ENCODE measurements at regions not wholly inside any gene's neighbourhood (a gene's known extent, or its start where the extent isn't known, plus 50 kb on each side); places are given as distances from the start of the nearest gene placed in this dataset.
"Not testable (repeated sequence)": the region's sequence is repeated elsewhere in the genome, so short reads cannot be mapped to it uniquely, and the experiment has no call there.

DNA sequence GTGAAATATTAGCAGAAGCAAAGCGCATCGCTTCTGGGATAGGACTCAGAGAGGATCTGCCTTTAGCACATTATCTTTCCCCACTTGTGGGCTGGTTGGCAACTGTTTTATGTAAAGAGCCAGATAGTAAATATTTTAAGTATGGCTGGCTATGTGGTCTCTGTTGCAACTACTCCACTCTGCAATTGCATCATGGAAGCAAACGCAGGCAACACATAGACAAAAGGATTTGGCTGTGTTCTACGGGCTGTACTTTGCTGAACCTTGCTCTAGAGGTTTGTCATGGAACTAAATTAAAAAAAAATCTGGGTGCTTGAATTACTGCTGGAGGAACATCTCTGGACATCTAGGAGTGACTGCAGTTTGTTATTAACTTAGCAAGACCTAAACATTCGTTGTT is 307.8 kb upstream of the TPK1 start:
- no peaks in the 10 kb centered on the region for H3K27me3 ChIP-seq (ENCODE audit: insufficient read depth, low read length, poor library complexity, severe bottlenecking)
- peaks cover 0 to 2% (median 0%) of the 10 kb centered on the region in 5 donors for H3K9me3 Mint-ChIP-seq
- no peaks in the 10 kb centered on the region for H3K4me1 ChIP-seq (ENCODE audit: insufficient read depth, low read length)
- ChIA-PET POLR2A (no interaction called here), CTCF (no interaction called here)
- no peaks in the 10 kb centered on the region for H3K9me3 ChIP-seq (ENCODE audit: low read length)
- no peak for DNase-seq
- H3K27ac Mint-ChIP-seq = no peak overlapping the region
- H3K4me3 Mint-ChIP-seq = no peak overlapping the region
- no peaks in the 10 kb centered on the region for H3K36me3 ChIP-seq (ENCODE audit: insufficient read depth, low read length)
- no peaks in the 10 kb centered on the region for H3K36me3 Mint-ChIP-seq
- no peak overlapping the region for H3K4me3 ChIP-seq (ENCODE audit: low read length)
- H3K27ac ChIP-seq (ENCODE audit: low read depth, low read length) = no peak overlapping the region
- peaks cover 0 to 2% of the 10 kb centered on the region in 2 donors for H3K27me3 Mint-ChIP-seq
- H3K4me1 Mint-ChIP-seq = no peaks in the 10 kb centered on the region

DNA sequence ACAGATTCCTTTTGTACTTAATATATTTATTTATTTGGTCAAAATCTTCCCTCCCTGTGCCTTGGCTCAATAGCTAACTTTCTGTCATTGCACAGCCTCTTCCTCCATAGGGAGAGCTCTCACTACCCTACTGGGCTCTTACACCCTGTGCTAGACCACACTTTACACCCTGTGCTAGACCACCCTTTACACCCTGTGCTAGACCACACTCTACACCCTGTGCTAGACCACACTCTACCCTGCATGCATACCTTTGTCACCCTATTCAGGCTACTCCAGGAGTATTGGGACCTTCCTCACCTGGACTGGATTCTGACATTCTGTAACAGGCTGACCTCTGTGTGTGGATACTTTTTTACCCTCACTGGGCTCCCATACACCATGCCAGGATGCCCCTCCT is 298.5 kb upstream of the TPK1 start:
- Histone ChIP-seq H3K27ac (ENCODE audit: low read depth, low read length) (no peak overlapping the region), H3K27me3 (ENCODE audit: insufficient read depth, low read length, poor library complexity, severe bottlenecking) (no peaks in the 10 kb centered on the region), H3K36me3 (ENCODE audit: insufficient read depth, low read length) (no peaks in the 10 kb centered on the region), H3K4me1 (ENCODE audit: insufficient read depth, low read length) (no peaks in the 10 kb centered on the region), H3K9me3 (ENCODE audit: low read length) (no peaks in the 10 kb centered on the region), H3K4me3 (ENCODE audit: low read length) (no peak overlapping the region)
- H3K4me3 Mint-ChIP-seq = no peak overlapping the region
- no peak overlapping the region for H3K27ac Mint-ChIP-seq
- CTCF ChIA-PET = no interaction called here
- peaks cover 0 to 2% (median 0%) of the 10 kb centered on the region in 5 donors for H3K9me3 Mint-ChIP-seq
- no peaks in the 10 kb centered on the region for H3K27me3 Mint-ChIP-seq
- peaks cover 0 to 2% (median 0%) of the 10 kb centered on the region in 3 donors for H3K36me3 Mint-ChIP-seq
- no peak for DNase-seq
- POLR2A ChIA-PET = no interaction called here
- no peaks in the 10 kb centered on the region for H3K4me1 Mint-ChIP-seq

DNA sequence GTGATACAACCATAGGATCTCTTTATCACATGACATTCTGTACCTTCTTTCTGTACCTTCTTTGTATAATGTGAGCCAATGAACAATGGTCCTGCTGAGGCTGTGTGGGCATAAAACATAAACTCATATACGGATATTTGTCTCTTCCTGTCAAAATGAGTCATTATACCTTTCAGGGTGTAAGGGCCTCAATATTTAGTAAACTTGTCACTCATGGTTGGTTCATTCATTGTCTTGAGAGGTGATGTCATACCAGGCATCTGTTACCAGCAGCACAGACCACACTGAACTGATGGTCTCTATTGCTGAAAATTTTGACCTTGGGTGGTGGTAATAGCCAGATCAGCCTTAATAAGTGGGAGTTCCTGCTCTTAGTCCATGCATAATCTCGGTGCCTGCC is 287.6 kb upstream of the TPK1 start:
- Mint-ChIP-seq H3K27me3 (peaks cover 0 to 9% of the 10 kb centered on the region in 2 donors), H3K4me3 (no peak overlapping the region), H3K36me3 (no peaks in the 10 kb centered on the region), H3K9me3 (peaks cover 0 to 2% (median 0%) of the 10 kb centered on the region in 5 donors), H3K27ac (no peak overlapping the region), H3K4me1 (no peaks in the 10 kb centered on the region)
- Histone ChIP-seq H3K4me1 (ENCODE audit: insufficient read depth, low read length) (no peaks in the 10 kb centered on the region), H3K4me3 (ENCODE audit: low read length) (no peak overlapping the region), H3K27ac (ENCODE audit: low read depth, low read length) (no peak overlapping the region), H3K27me3 (ENCODE audit: insufficient read depth, low read length, poor library complexity, severe bottlenecking) (no peaks in the 10 kb centered on the region), H3K36me3 (ENCODE audit: insufficient read depth, low read length) (no peaks in the 10 kb centered on the region), H3K9me3 (ENCODE audit: low read length) (no peaks in the 10 kb centered on the region)
- CTCF ChIA-PET = no interaction called here
- no peak for DNase-seq
- POLR2A ChIA-PET = no interaction called here

DNA sequence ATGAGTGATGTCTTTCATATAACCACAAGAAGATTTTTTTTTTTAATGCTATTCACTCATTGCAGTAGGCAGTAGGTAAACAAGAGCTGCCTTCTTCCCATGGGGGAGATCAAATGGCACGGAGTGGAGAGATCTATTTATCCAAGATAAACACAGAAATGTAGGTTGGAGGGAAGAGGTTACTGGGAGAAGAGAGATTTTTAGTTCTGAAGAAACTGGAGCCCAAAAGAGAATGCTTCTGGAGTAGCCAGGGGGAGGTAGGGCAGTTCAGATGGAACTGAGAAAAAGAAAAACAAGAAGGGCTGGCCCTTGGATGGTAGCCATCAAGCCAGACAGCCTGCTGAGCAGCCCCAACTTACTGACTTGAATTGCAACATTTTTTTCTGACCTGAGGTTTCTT is 270.1 kb upstream of the TPK1 start:
- no peaks in the 10 kb centered on the region for H3K27me3 Mint-ChIP-seq
- H3K4me1 Mint-ChIP-seq = no peaks in the 10 kb centered on the region
- H3K36me3 Mint-ChIP-seq = no peaks in the 10 kb centered on the region
- no peak overlapping the region for H3K4me3 Mint-ChIP-seq
- H3K9me3 Mint-ChIP-seq = no peaks in the 10 kb centered on the region
- no peaks in the 10 kb centered on the region for H3K36me3 ChIP-seq (ENCODE audit: insufficient read depth, low read length)
- H3K27me3 ChIP-seq (ENCODE audit: insufficient read depth, low read length, poor library complexity, severe bottlenecking) = no peaks in the 10 kb centered on the region
- no peaks in the 10 kb centered on the region for H3K4me1 ChIP-seq (ENCODE audit: insufficient read depth, low read length)
- no peak overlapping the region for H3K4me3 ChIP-seq (ENCODE audit: low read length)
- ChIA-PET CTCF (no interaction called here), POLR2A (no interaction called here)
- H3K27ac Mint-ChIP-seq = no peak overlapping the region
- no peak overlapping the region for H3K27ac ChIP-seq (ENCODE audit: low read depth, low read length)
- DNase-seq = no peak
- H3K9me3 ChIP-seq (ENCODE audit: low read length) = no peaks in the 10 kb centered on the region

DNA sequence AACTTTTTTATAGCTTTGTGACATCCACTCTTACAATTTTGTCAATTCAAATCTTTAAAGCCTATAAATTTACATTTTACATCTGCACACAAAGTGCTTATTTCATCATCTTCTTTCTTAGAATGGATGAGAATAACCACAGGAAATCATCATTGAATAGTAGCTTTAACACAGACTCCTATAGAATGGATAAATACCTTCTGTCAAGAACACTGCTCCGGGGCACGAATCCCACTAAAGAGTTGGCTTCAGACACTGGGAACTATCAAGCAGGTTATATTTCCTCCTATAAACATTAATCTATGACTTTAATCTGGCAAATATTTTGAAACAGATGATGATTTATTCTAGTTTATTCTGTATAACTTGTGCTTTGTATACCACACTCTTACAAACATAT is 269.7 kb upstream of the TPK1 start:
- Mint-ChIP-seq H3K36me3 (no peaks in the 10 kb centered on the region), H3K27ac (no peak overlapping the region), H3K9me3 (no peaks in the 10 kb centered on the region), H3K4me3 (no peak overlapping the region), H3K4me1 (no peaks in the 10 kb centered on the region), H3K27me3 (no peaks in the 10 kb centered on the region)
- ChIA-PET CTCF (no interaction called here), POLR2A (no interaction called here)
- no peaks in the 10 kb centered on the region for H3K27me3 ChIP-seq (ENCODE audit: insufficient read depth, low read length, poor library complexity, severe bottlenecking)
- DNase-seq = no peak
- H3K9me3 ChIP-seq (ENCODE audit: low read length) = no peaks in the 10 kb centered on the region
- no peak overlapping the region for H3K4me3 ChIP-seq (ENCODE audit: low read length)
- no peaks in the 10 kb centered on the region for H3K36me3 ChIP-seq (ENCODE audit: insufficient read depth, low read length)
- H3K27ac ChIP-seq (ENCODE audit: low read depth, low read length) = no peak overlapping the region
- H3K4me1 ChIP-seq (ENCODE audit: insufficient read depth, low read length) = no peaks in the 10 kb centered on the region

DNA sequence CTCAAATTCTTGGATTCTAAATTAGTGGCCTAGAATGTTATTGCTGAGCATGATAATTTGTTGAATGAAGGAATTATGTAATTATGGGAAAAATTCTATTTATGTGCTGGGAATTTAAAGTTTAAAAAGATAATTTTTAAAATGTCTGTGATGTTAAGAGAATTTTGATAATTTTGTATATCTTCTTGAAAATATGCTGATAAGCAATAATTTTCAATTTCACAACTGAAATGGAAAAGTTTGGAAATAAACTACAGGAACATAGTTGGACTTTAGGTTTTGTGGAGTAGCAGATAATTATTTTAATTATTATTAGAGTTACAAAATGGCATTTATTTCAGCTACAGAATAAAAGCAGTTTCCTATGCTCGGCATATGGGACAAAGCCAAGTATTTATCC is 268.5 kb upstream of the TPK1 start:
- Mint-ChIP-seq H3K36me3 (no peaks in the 10 kb centered on the region), H3K4me1 (no peaks in the 10 kb centered on the region), H3K27me3 (no peaks in the 10 kb centered on the region), H3K27ac (no peak overlapping the region), H3K9me3 (no peaks in the 10 kb centered on the region), H3K4me3 (no peak overlapping the region)
- Histone ChIP-seq H3K27me3 (ENCODE audit: insufficient read depth, low read length, poor library complexity, severe bottlenecking) (no peaks in the 10 kb centered on the region), H3K9me3 (ENCODE audit: low read length) (no peaks in the 10 kb centered on the region), H3K4me1 (ENCODE audit: insufficient read depth, low read length) (no peaks in the 10 kb centered on the region), H3K27ac (ENCODE audit: low read depth, low read length) (no peak overlapping the region), H3K4me3 (ENCODE audit: low read length) (no peak overlapping the region), H3K36me3 (ENCODE audit: insufficient read depth, low read length) (no peaks in the 10 kb centered on the region)
- no peak for DNase-seq
- CTCF ChIA-PET = no interaction called here
- POLR2A ChIA-PET = no interaction called here

DNA sequence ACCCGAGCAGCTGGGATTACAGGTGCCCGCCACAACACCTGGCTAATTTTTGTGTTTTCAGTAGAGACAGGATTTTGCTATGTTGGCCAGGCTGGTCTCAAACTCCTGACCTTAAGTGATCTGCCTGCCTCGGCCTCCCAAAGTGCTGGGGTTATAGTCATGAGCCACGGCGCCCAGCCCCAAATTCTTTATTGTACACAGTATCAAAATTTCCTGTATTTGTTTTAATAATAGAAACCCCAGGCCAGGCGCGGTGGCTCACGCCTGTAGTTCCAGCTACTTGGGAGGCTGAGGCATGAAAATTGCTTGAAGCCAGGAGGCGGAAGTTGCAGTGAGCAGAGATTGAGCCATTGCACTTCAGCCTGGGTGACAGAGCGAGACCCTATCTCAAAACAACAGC is 266.3 kb upstream of the TPK1 start:
- H3K4me1 Mint-ChIP-seq; H3K9me3 Mint-ChIP-seq; CTCF ChIA-PET; POLR2A ChIA-PET; H3K4me3 Mint-ChIP-seq; H3K27me3 ChIP-seq (ENCODE audit: insufficient read depth, low read length, poor library complexity, severe bottlenecking); H3K36me3 Mint-ChIP-seq; H3K27ac ChIP-seq (ENCODE audit: low read depth, low read length); H3K9me3 ChIP-seq (ENCODE audit: low read length); H3K4me3 ChIP-seq (ENCODE audit: low read length); H3K4me1 ChIP-seq (ENCODE audit: insufficient read depth, low read length); H3K27ac Mint-ChIP-seq; DNase-seq; H3K36me3 ChIP-seq (ENCODE audit: insufficient read depth, low read length); H3K27me3 Mint-ChIP-seq: not testable (repeated sequence)

DNA sequence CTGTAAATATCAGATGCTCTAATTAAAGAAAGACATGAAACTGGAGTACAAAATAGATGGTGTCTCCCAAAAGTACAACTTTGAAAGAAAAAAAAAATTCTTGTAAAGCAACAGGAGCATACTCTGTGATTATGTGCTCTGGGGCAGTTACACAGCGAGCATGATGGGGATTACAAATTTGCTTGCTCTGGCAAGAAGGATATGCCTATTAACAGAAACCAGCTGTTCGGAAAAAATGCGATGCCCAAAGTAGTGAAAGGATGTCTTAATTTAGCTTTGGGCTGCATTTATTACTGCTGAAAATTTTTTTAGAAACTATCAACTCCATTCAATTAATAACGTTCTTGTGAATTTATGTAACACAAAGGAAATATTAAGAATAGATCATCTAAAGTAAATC is 256.9 kb upstream of the TPK1 start:
- no peak for DNase-seq
- POLR2A ChIA-PET = no interaction called here

DNA sequence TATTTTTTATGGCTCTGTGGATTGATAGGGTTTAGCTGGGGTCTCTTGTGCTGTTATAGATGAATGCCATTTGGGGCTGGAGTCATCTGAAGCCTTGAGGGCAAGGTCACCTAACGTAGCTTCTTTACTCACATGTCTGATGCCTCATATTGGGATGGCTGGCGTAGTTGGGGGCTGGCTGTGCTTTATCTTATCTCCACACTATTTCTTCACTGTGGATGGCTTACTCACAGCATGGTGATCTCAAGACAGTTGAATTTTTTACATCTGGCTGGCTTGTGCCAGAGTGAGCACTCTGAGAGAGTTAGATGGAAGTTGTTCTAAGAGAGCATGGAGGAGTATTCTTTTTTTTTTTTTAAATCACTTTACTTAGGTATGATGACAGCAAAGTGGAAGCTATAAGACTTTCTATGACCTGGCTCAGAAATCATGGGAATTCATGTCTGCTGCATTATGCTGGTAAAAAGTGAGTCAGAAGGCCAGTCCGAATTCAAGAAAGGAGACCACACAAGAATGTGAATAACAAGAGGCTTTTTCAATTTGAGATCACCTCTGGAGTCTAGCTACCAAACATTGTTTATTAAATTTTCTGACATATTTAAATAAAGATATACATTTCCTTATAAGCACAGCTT is 252.4 kb upstream of the TPK1 start:
- no peak for DNase-seq
- no peaks in the 10 kb centered on the region for H3K4me1 Mint-ChIP-seq
- no peak overlapping the region for H3K4me3 Mint-ChIP-seq
- CTCF ChIA-PET = no interaction called here
- Histone ChIP-seq H3K27ac (ENCODE audit: low read depth, low read length) (no peak overlapping the region), H3K4me3 (ENCODE audit: low read length) (no peak overlapping the region), H3K27me3 (ENCODE audit: insufficient read depth, low read length, poor library complexity, severe bottlenecking) (no peaks in the 10 kb centered on the region), H3K4me1 (ENCODE audit: insufficient read depth, low read length) (no peaks in the 10 kb centered on the region), H3K36me3 (ENCODE audit: insufficient read depth, low read length) (no peaks in the 10 kb centered on the region), H3K9me3 (ENCODE audit: low read length) (no peaks in the 10 kb centered on the region)
- H3K27ac Mint-ChIP-seq = no peak overlapping the region
- H3K9me3 Mint-ChIP-seq = peaks cover 0 to 3% (median 0%) of the 10 kb centered on the region in 5 donors
- peaks cover 0 to 3% of the 10 kb centered on the region in 2 donors for H3K27me3 Mint-ChIP-seq
- H3K36me3 Mint-ChIP-seq = no peaks in the 10 kb centered on the region
- POLR2A ChIA-PET = no interaction called here

More for the DNA sequence above, 256.9 kb upstream of the TPK1 start:
- Mint-ChIP-seq H3K36me3 (no peaks in the 10 kb centered on the region), H3K4me1 (no peaks in the 10 kb centered on the region), H3K27ac (no peak overlapping the region), H3K4me3 (no peak overlapping the region), H3K27me3 (peaks cover 0 to 1% of the 10 kb centered on the region in 2 donors), H3K9me3 (peaks cover 0 to 2% (median 0%) of the 10 kb centered on the region in 5 donors)
- H3K36me3 ChIP-seq (ENCODE audit: insufficient read depth, low read length) = no peaks in the 10 kb centered on the region
- CTCF ChIA-PET = no interaction called here
- no peaks in the 10 kb centered on the region for H3K9me3 ChIP-seq (ENCODE audit: low read length)
- no peaks in the 10 kb centered on the region for H3K27me3 ChIP-seq (ENCODE audit: insufficient read depth, low read length, poor library complexity, severe bottlenecking)
- no peak overlapping the region for H3K4me3 ChIP-seq (ENCODE audit: low read length)
- no peak overlapping the region for H3K27ac ChIP-seq (ENCODE audit: low read depth, low read length)
- H3K4me1 ChIP-seq (ENCODE audit: insufficient read depth, low read length) = no peaks in the 10 kb centered on the region

Measured in CD8-positive, alpha-beta memory T cell (primary cell).